Right lobe of liver (tissue), 6 donors: ENCODE measurements at regions not wholly inside any gene's neighbourhood (a gene's known extent, or its start where the extent isn't known, plus 50 kb on each side); places are given as distances from the start of the nearest gene placed in this dataset.

Source experiments
- ATAC-seq, 4 donors: fragments of 200-7000 bp; cut with Tn5 transposase; one replicate each; pipeline ENCODE4 v1.9.1; 2020; ENCODE audit warnings: mild to moderate bottlenecking in 4 of 4, moderate library complexity in 4 of 4
- DNase-seq, 3 donors: peaks; one replicate each; pipeline ENCODE4 v3.0.0-alpha.2; 2020
- H3K27ac ChIP-seq, 3 donors: fragments of 200-600 bp; one replicate each; pipeline ENCODE4 v1.8.0; 2022
- H3K27me3 ChIP-seq, 2 donors: fragments of 200-600 bp; one replicate each; pipeline ENCODE4 v1.8.0; 2022
- H3K36me3 ChIP-seq, 4 donors: fragments of 200-600 bp; sonication (generic) in 1 of 4; one replicate each; pipeline versions ENCODE4 v1.5.1 to v1.8.0; 2017 to 2022; ENCODE audit warnings: control low read depth in 1 of 4
- H3K4me1 ChIP-seq, 4 donors: fragments of 200-600 bp; sonication (generic) in 1 of 4; one replicate each; pipeline versions ENCODE4 v1.5.1 to v1.8.0; 2017 to 2022; ENCODE audit warnings: control low read depth in 1 of 4
- H3K4me3 ChIP-seq, 3 donors: fragments of 200-600 bp; one replicate each; pipeline ENCODE4 v1.8.0; 2022
- H3K9me3 ChIP-seq, 4 donors: fragments of 200-600 bp; sonication (generic) in 1 of 4; one replicate each; pipeline versions ENCODE4 v1.5.1 to v1.8.0; 2017 to 2022; ENCODE audit warnings: control low read depth in 1 of 4
- POLR2A ChIP-seq: fragments of 450-650 bp; IDR thresholded peaks from one replicate; pipeline ENCODE4 v1.6.1; 2017; ENCODE audit warnings: antibody characterized with exemption, mild to moderate bottlenecking
- WGBS: methylation state at CpG from one replicate; pipeline ENCODE4 v1.1.6; 2018; ENCODE audit warnings: low coverage, low lambda C conversion rate; ENCODE audit not compliant: insufficient coverage; ENCODE audit errors: missing lambda C conversion rate; 5-methylcytosine and 5-hydroxymethylcytosine counted together
- intact Hi-C, 2 donors: fragments of 100-400 bp; cut with DNase I; formaldehyde crosslinking; loops; one replicate each; pipeline versions ENCODE4 v1.11.2 to v1.14.1; 2022
- TF ChIP-seq, protein P1 (sequence below), 4 donors: fragments of 200-600 bp in 3 of 4; fragments of 450-650 bp in 1 of 4; IDR thresholded peaks; one replicate each; pipeline versions ENCODE4 v1.5.1 to v1.8.0; 2016 to 2022; ENCODE audit warnings: antibody characterized with exemption in 4 of 4, mild to moderate bottlenecking in 2 of 4
- donor health status: DM: no; HTN: yes; CAD: no.
- donor health status: DM: no; HTN: no; CAD: no.
- donor health status: DM: no; HTN: no; CAD: no.
- donor health status: DM: no; HTN: yes; CAD: no.
- donor health status: DM: no; HTN: yes; CAD: no.

DNA sequence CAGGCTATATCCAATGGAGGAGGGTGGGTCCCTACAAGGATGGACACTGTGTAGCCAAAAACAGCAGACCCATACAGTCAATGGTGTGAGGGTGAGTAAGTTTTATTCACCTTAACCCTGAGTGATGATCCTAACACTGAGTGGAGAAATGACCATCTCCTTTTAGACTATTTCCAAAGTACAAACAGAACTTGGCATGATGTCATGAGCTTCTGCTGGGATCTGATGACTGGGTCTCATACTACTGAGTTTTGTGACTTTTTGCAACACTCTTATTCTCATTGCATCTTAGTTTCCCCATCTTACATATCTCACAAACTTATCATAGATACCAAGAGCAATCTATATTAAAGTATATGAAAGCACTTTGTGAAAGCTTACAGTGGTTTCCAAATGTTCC is 330.3 kb upstream of the CFAP20DC start:
- TF ChIP-seq, protein P1, sequence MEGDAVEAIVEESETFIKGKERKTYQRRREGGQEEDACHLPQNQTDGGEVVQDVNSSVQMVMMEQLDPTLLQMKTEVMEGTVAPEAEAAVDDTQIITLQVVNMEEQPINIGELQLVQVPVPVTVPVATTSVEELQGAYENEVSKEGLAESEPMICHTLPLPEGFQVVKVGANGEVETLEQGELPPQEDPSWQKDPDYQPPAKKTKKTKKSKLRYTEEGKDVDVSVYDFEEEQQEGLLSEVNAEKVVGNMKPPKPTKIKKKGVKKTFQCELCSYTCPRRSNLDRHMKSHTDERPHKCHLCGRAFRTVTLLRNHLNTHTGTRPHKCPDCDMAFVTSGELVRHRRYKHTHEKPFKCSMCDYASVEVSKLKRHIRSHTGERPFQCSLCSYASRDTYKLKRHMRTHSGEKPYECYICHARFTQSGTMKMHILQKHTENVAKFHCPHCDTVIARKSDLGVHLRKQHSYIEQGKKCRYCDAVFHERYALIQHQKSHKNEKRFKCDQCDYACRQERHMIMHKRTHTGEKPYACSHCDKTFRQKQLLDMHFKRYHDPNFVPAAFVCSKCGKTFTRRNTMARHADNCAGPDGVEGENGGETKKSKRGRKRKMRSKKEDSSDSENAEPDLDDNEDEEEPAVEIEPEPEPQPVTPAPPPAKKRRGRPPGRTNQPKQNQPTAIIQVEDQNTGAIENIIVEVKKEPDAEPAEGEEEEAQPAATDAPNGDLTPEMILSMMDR (IDR thresholded peaks at IDR 0.05) = no peak
- TF ChIP-seq POLR2A = no peak
- Histone ChIP-seq H3K36me3 (no peaks in the 10 kb centered on the region), H3K27ac (no peak overlapping the region), H3K4me1 (no peaks in the 10 kb centered on the region), H3K27me3 (no peaks in the 10 kb centered on the region), H3K4me3 (no peak overlapping the region), H3K9me3 (no peaks in the 10 kb centered on the region)
- intact Hi-C loops = no loop called here
- no peak for DNase-seq
- no peak for ATAC-seq

DNA sequence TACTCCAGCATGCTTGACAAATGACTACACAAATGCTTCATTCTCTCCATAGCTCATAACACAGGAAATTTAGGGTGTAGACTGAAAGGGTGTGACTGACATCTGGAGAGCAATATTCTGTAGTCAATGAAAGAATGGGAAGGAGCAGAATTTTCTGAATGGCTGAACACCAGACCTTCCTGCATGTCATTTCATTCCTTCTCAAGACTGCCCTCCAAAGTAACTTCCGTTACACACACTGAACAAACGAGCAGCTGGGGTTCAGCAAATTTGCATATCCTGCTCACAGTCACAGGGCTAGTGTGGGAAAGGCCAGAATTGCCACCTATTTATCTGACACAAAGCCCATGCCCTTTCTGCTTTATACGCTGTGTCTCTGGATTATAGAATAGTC is 325.0 kb upstream of the CFAP20DC start:
- no peak overlapping the region for H3K4me3 ChIP-seq
- H3K4me1 ChIP-seq = no peaks in the 10 kb centered on the region
- no peaks in the 10 kb centered on the region for H3K36me3 ChIP-seq
- intact Hi-C loops = no loop called here
- no peak overlapping the region for H3K27ac ChIP-seq
- TF ChIP-seq, protein P1 (IDR thresholded peaks at IDR 0.05) = no peak
- no peak for TF ChIP-seq POLR2A
- WGBS = 68% methylated on average over 3 of the region's 3 CpGs
- H3K9me3 ChIP-seq = no peaks in the 10 kb centered on the region
- DNase-seq (no peak), ATAC-seq (no peak)
- H3K27me3 ChIP-seq = no peaks in the 10 kb centered on the region

DNA sequence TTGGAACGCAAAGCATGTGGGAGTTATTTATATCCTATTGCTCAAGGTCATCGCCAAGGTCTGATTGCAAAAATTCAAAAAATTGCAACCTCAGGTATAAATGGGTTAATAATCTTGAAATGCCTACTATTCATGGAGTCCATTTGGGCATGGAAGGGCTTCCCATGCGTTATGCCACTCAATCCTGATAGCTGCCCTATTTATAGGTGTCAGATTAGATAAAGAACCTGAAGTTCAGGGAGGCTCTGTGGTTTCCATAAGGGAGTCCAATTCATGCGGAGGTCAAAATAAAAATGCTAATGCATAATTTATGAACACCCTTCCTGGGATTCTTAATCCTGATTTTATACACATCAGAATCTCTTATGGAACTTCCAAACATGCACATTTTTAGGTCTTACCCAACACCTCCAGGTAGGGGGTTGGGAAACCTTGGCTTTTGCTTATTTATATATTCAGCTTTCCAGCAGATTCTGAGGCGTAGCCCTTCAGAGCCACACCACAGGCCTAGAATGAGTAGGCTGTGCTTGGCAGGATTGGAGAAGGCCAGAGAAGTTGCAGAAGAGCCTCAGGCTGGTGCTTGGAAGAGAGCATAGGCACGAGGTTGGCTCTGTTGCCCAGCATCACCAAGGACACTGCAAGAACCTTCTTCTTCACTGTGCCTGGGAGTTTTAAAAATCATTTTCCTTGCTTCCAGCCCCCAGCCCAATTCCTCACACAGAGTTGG is 324.4 kb upstream of the CFAP20DC start:
- no peak overlapping the region for H3K4me3 ChIP-seq
- no peak for TF ChIP-seq POLR2A
- TF ChIP-seq, protein P1 (IDR thresholded peaks at IDR 0.05) = no peak
- intact Hi-C loops = no loop called here

DNA sequence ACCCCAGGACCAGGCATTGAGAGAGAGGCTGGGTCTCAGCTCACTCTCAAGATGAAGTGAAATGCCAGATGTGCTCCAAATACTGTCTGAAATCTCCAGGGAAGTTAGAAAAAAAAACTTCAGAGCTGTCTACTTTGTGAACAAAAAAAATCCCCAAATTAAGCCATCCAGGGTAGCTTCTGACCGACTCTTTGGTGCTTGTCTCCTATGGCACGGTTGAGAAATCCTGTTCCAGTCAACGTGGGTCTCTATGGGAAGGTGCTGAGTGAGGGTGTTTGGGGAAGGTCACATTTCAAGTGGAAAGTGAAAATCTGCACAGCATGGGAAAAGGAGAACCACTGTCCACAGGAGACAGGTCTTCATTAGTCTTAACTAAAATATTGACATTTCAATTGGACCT is 322.5 kb upstream of the CFAP20DC start:
- H3K4me1 ChIP-seq = no peaks in the 10 kb centered on the region
- no peaks in the 10 kb centered on the region for H3K9me3 ChIP-seq
- H3K4me3 ChIP-seq = no peak overlapping the region
- no peak for DNase-seq
- H3K27ac ChIP-seq = no peak overlapping the region
- no peaks in the 10 kb centered on the region for H3K27me3 ChIP-seq
- TF ChIP-seq, protein P1 (IDR thresholded peaks at IDR 0.05) = no peak
- no peak for TF ChIP-seq POLR2A
- no peak for ATAC-seq
- 38% methylated on average over 3 of the region's 3 CpGs for WGBS
- intact Hi-C loops = no loop called here
- no peaks in the 10 kb centered on the region for H3K36me3 ChIP-seq

More for the DNA sequence above, 324.4 kb upstream of the CFAP20DC start:
- H3K27me3 ChIP-seq = no peaks in the 10 kb centered on the region
- ATAC-seq (no peak), DNase-seq (no peak)
- no peaks in the 10 kb centered on the region for H3K9me3 ChIP-seq
- WGBS = 61% methylated on average over 6 of the region's 6 CpGs
- H3K4me1 ChIP-seq = no peaks in the 10 kb centered on the region
- H3K36me3 ChIP-seq = no peaks in the 10 kb centered on the region
- H3K27ac ChIP-seq = no peak overlapping the region
